GM13977 (cell line): ENCODE measurements at regions not wholly inside any gene's neighbourhood (a gene's known extent, or its start where the extent isn't known, plus 50 kb on each side); places are given as distances from the start of the nearest gene placed in this dataset.

Experiments used
- DNase-seq: peaks from one replicate; pipeline ENCODE4 v3.0.0; 2012; ENCODE audit warnings: low spot score
- in situ Hi-C: fragments of 300-500 bp; cut with MboI; formaldehyde crosslinking; loops from one replicate; pipeline ENCODE4 v1.12.0; 2022; ENCODE audit warnings: low sequenced_read_pairs, low pct_unique_long_range_greater_than_20kb, mixed read lengths, inconsistent platforms; ENCODE audit not compliant: unreplicated experiment
- TF ChIP-seq, protein P1 (sequence below): IDR thresholded peaks from 2 replicates; pipeline ENCODE4 v1.5.1; 2012; ENCODE audit warnings: mild to moderate bottlenecking, control low read depth; ENCODE audit not compliant: insufficient read depth; ENCODE audit errors: extremely low read depth, missing control alignments

DNA sequence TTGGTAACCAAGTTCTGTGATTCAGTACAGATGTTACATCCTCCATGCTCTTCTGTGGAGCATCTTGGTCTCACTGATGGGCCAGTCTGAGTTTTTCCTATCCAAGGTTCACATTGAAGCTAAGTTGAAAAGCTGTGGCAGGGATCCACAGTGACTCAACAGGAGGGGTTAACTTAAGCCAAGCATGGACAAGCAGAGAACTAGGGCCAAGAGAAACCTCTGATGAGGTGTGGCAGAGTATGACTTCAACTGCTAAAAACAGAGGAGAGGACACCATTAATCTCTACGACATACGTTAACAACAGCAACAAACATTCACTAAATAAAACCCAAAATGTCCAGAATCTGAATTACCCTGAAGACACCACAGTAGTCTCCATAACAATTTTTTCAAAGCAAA lies 268.1 kb upstream of the UBE2E2 start:
- in situ Hi-C loops, result no loop called here
- no peak for DNase-seq
- TF ChIP-seq, protein P1, sequence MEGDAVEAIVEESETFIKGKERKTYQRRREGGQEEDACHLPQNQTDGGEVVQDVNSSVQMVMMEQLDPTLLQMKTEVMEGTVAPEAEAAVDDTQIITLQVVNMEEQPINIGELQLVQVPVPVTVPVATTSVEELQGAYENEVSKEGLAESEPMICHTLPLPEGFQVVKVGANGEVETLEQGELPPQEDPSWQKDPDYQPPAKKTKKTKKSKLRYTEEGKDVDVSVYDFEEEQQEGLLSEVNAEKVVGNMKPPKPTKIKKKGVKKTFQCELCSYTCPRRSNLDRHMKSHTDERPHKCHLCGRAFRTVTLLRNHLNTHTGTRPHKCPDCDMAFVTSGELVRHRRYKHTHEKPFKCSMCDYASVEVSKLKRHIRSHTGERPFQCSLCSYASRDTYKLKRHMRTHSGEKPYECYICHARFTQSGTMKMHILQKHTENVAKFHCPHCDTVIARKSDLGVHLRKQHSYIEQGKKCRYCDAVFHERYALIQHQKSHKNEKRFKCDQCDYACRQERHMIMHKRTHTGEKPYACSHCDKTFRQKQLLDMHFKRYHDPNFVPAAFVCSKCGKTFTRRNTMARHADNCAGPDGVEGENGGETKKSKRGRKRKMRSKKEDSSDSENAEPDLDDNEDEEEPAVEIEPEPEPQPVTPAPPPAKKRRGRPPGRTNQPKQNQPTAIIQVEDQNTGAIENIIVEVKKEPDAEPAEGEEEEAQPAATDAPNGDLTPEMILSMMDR, result no peak

DNA sequence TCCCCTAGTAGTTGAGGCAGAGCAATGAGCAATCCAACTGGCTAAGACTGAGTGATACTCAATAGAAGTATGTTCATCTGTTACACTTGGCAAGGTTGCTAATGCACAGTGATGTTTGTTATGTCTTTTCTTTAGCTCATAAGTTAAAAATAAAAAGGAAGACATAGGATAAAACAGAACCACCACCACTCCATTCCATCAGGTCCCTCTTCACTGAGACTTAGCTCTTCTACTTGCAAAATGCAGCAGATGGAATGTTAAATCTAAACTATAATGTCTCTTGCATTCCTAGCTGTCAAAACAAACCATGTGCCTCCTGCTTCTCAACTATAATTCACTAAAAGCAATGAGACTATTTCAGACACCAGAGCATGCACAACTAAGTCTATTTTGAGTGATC lies 265.6 kb upstream of the UBE2E2 start:
- in situ Hi-C loops, result no loop called here
- DNase-seq, result no peak
- TF ChIP-seq, protein P1, result no peak

DNA sequence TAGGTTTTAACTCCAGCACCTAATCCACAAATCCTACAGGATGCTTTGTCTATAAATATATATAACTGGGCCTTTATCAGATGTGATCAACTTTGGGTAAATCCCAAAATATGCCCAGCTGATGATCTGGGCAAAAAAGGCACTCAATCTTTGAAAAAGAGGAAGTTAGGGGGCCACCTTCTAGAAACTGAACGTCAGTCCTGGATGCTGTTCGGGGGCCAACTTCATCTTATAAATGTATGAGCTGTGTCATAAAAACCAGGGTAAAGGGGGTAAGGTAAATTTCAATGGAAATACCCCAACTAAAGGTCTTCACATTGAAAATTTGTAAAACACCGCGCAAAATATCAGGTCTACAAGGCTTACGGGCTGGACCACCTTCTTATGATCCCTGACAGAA lies 264.4 kb upstream of the UBE2E2 start:
- DNase-seq, result no peak
- in situ Hi-C loops, result no loop called here
- TF ChIP-seq, protein P1, result no peak

DNA sequence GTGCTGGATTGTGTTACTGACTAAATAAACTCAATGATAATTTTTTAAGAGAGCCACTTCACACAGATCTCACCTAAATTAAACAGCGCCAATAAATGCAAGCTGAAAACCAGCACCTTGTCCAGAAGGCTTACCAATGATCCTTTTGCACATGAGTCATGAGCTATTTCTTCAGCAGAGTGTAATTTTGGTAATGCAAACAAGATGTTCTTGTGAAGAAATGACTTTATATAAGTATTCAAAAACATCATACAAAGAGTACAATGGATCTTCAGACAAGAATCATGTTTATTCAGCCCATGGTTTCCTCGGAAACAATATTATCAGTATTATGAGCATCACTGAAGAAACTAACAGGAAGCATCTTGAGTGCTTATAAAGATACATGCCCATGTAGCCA lies 263.8 kb upstream of the UBE2E2 start:
- TF ChIP-seq, protein P1, result no peak
- in situ Hi-C loops, result no loop called here
- no peak for DNase-seq

DNA sequence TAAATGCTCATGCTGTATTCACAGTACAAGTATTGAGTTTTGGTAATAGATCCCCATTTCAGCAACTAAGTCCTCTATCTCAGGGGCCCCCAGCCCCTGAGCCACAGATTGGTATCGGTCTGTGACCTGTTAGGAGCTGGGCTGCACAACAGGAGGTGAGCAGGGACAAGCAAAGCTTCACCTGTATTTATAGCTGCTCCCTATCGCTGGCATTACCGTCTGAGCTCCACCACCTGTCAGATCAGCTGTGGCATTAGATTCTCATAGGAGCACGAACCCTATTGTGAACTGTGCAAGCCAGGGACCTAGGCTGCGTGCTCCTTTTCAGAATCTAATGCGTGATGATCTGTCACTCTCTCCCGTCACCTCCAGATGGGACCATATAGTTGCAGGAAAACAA lies 262.8 kb upstream of the UBE2E2 start:
- in situ Hi-C loops, result no loop called here
- TF ChIP-seq, protein P1, result no peak
- no peak for DNase-seq

DNA sequence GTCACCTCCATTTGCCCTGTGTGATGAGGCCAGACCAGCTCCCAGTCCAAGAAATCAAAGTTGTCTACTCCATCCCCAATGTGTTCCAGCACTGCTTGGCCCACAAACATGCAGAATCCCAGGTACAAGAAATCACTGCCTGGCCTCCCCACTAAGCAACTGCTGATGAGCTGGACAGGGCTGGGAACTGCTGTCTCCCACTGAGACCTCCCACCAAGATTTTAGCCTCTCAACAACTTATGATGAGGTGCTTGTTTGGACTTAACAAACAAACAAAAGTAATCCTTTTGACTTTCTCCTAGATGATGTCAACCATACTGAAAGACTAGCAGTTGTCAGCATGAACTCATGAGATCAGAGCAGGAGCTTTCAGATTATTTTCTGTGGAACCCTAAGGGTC lies 260.1 kb upstream of the UBE2E2 start:
- in situ Hi-C loops, result no loop called here
- DNase-seq, result no peak
- TF ChIP-seq, protein P1, result no peak

DNA sequence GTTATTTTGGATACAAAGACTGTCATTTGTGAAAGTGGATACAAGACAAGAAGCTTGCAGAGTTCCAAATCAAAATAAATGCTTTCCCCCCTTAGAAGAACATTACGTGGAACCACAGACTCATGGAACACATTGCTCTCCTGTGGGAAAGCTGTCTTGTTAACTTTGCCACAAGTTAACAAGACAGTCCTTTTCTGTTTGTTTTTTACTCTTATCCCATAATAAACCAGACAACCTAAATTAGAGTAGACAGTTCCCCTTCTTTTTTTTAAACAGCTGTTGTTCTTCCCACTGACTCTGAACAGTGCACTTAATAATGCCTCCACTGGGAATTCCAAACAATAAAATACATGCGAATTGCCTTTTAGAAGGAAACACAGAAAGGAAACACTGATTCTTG lies 255.3 kb upstream of the UBE2E2 start:
- TF ChIP-seq, protein P1, result no peak
- DNase-seq, result no peak
- in situ Hi-C loops, result no loop called here
